Raji (cell line): ENCODE measurements at regions not wholly inside any gene's neighbourhood (a gene's known extent, or its start where the extent isn't known, plus 50 kb on each side); places are given as distances from the start of the nearest gene placed in this dataset.
A peak's percentile ranks its signal among the peaks of the same experiment; 100 is the strongest.

Experiments
- POLR2A ChIP-seq: IDR thresholded peaks from 2 replicates; pipeline ENCODE4 v1.6.1; 2011; ENCODE audit warnings: low read depth, low read length, control low read depth; ENCODE audit not compliant: insufficient read depth

- no peak for TF ChIP-seq POLR2A
Measured at GRCh38 chr6:25137916-25138232, 141.3 kb upstream of the CARMIL1 start.

GRCh38 chr6:25138233-25138933, 140.8 kb upstream of the CARMIL1 start:
- TF ChIP-seq POLR2A = peak; percentile 61

- no peak for TF ChIP-seq POLR2A
Measured at GRCh38 chr6:25138934-25139415, 140.2 kb upstream of the CARMIL1 start.

GRCh38 chr6:25142506-25142905, 136.7 kb upstream of the CARMIL1 start:
- no peak for TF ChIP-seq POLR2A

- no peak for TF ChIP-seq POLR2A
Measured at GRCh38 chr6:25144919-25145318, 134.3 kb upstream of the CARMIL1 start.

GRCh38 chr6:25147223-25147622, 132.0 kb upstream of the CARMIL1 start:
- TF ChIP-seq POLR2A = no peak

- TF ChIP-seq POLR2A = no peak
Measured at GRCh38 chr6:25150031-25150430, 129.1 kb upstream of the CARMIL1 start.

GRCh38 chr6:25150863-25151262, 128.3 kb upstream of the CARMIL1 start:
- no peak for TF ChIP-seq POLR2A

- TF ChIP-seq POLR2A = no peak
Measured at GRCh38 chr6:25153079-25153478, 126.1 kb upstream of the CARMIL1 start.

- no peak for TF ChIP-seq POLR2A
Measured at GRCh38 chr6:25154034-25154596, 125.1 kb upstream of the CARMIL1 start.

GRCh38 chr6:25155211-25155610, 124.0 kb upstream of the CARMIL1 start:
- no peak for TF ChIP-seq POLR2A

- TF ChIP-seq POLR2A = no peak
Measured at GRCh38 chr6:25156123-25156522, 123.1 kb upstream of the CARMIL1 start.

GRCh38 chr6:25157183-25157582, 122.0 kb upstream of the CARMIL1 start:
- no peak for TF ChIP-seq POLR2A

- TF ChIP-seq POLR2A = no peak
Measured at GRCh38 chr6:25157842-25158241, 121.3 kb upstream of the CARMIL1 start.

- TF ChIP-seq POLR2A = no peak
Measured at GRCh38 chr6:25165177-25165576, 114.0 kb upstream of the CARMIL1 start.

GRCh38 chr6:25165800-25166199, 113.4 kb upstream of the CARMIL1 start:
- TF ChIP-seq POLR2A = no peak

GRCh38 chr6:25166955-25167748, 112.0 kb upstream of the CARMIL1 start:
- TF ChIP-seq POLR2A = no peak

- TF ChIP-seq POLR2A = no peak
Measured at GRCh38 chr6:25167961-25168360, 111.2 kb upstream of the CARMIL1 start.
